Lower leg skin (tissue), 4 donors: ENCODE measurements at regions not wholly inside any gene's neighbourhood (a gene's known extent, or its start where the extent isn't known, plus 50 kb on each side); places are given as distances from the start of the nearest gene placed in this dataset.

Source experiments
- DNase-seq, 2 donors: peaks; one replicate each; pipeline ENCODE4 v3.0.0-alpha.2; 2019; ENCODE audit warnings: low spot score in 2 of 2
- H3K4me3 ChIP-seq: fragments of 200-600 bp; sonication (generic); 2 replicates; pipeline ENCODE4 v1.5.1; 2017; ENCODE audit warnings: mild to moderate bottlenecking, low read depth; ENCODE audit not compliant: poor library complexity, severe bottlenecking
- CTCF ChIP-seq, 3 donors: fragments of 450-650 bp; IDR thresholded peaks; one replicate each; pipeline ENCODE4 v1.5.1; 2016; ENCODE audit warnings: antibody characterized with exemption in 3 of 3, mild to moderate bottlenecking in 3 of 3, moderate library complexity in 2 of 3
- POLR2A ChIP-seq, 2 donors: fragments of 450-650 bp; IDR thresholded peaks; one replicate each; pipeline ENCODE4 v1.6.1; 2016 to 2017; ENCODE audit warnings: antibody characterized with exemption in 2 of 2, mild to moderate bottlenecking in 1 of 2, moderate library complexity in 1 of 2
- WGBS, 2 donors: methylation state at CpG; one replicate each; pipeline ENCODE4 v1.1.5; 2018; 5-methylcytosine and 5-hydroxymethylcytosine counted together
- intact Hi-C: fragments of 100-400 bp; cut with DNase I; formaldehyde crosslinking; loops from one replicate; pipeline ENCODE4 v1.15.0; 2023; ENCODE audit warnings: low total_unique reads

- DNase-seq = no peak
- TF ChIP-seq CTCF (IDR thresholded peaks at IDR 0.05) (no peak), POLR2A (IDR thresholded peaks at IDR 0.05) (no peak)
- H3K4me3 ChIP-seq = no peak overlapping the region
- intact Hi-C loops = no loop called here
Measured at GRCh38 chr3:164640591-164640990, 437.7 kb downstream of the SI start.

- no peak for DNase-seq
- no peak overlapping the region for H3K4me3 ChIP-seq
- TF ChIP-seq CTCF (IDR thresholded peaks at IDR 0.05) = no peak
- WGBS, 2 donors = 84 to 88% methylated on average over 1 of the region's 1 CpG
- intact Hi-C loops = no loop called here
Measured at GRCh38 chr3:164620956-164621355, 457.3 kb downstream of the SI start.

- DNase-seq = no peak
- intact Hi-C loops = no loop called here
- H3K4me3 ChIP-seq = no peak overlapping the region
- 62 to 68% methylated on average over 4 of the region's 4 CpGs for WGBS, 2 donors
- TF ChIP-seq CTCF (IDR thresholded peaks at IDR 0.05) (no peak), POLR2A (IDR thresholded peaks at IDR 0.05) (no peak)
Measured at GRCh38 chr3:164620423-164620822, 457.9 kb downstream of the SI start.

GRCh38 chr3:164612751-164613150, 465.5 kb downstream of the SI start:
- TF ChIP-seq POLR2A (IDR thresholded peaks at IDR 0.05) (no peak), CTCF (IDR thresholded peaks at IDR 0.05) (no peak)
- intact Hi-C loops = no loop called here
- no peak overlapping the region for H3K4me3 ChIP-seq
- DNase-seq = no peak

GRCh38 chr3:164608554-164609276, 469.6 kb downstream of the SI start:
- no peak for DNase-seq
- 79 to 82% methylated on average over 7 of the region's 7 CpGs for WGBS, 2 donors
- no peak for TF ChIP-seq CTCF (IDR thresholded peaks at IDR 0.05)
- TF ChIP-seq POLR2A (IDR thresholded peaks at IDR 0.05) = no peak
- no peak overlapping the region for H3K4me3 ChIP-seq
- intact Hi-C loops = no loop called here

GRCh38 chr3:164604687-164605086, 473.6 kb downstream of the SI start:
- H3K4me3 ChIP-seq = no peak overlapping the region
- intact Hi-C loops = no loop called here
- TF ChIP-seq CTCF (IDR thresholded peaks at IDR 0.05) = no peak
- no peak for TF ChIP-seq POLR2A (IDR thresholded peaks at IDR 0.05)
- 74 to 77% methylated on average over 4 of the region's 4 CpGs for WGBS, 2 donors
- DNase-seq = no peak
